ENCODE measurements at regions not wholly inside any gene's neighbourhood (a gene's known extent, or its start where the extent isn't known, plus 50 kb on each side); places are given as distances from the start of the nearest gene placed in this dataset.
A peak's percentile ranks its signal among the peaks of the same experiment; 100 is the strongest.
"Not testable (repeated sequence)": the region's sequence is repeated elsewhere in the genome, so short reads cannot be mapped to it uniquely, and the experiment has no call there.

DNA sequence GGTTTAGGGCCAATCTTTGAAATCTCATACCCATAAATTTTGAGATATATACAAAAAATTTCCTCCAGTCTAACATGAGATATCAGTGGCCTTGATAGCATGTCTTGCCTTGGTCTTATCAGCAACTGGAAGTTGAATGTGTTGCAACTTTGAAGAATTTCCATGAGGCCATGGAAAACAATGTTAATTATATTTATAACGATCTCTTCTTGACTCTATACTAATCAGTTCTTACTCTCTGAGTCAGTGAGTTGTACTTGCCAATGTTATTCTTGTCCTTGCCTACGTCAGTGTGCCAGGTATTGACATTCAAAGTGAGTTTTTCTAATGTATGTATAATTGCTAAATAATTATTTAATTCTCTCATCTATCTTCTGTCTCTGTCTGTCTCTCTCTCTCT is 535.1 kb downstream of the KCNA4 start:
- H3K36me3 ChIP-seq: no peaks in the 10 kb centered on the region
- DNase-seq: no peak

DNA sequence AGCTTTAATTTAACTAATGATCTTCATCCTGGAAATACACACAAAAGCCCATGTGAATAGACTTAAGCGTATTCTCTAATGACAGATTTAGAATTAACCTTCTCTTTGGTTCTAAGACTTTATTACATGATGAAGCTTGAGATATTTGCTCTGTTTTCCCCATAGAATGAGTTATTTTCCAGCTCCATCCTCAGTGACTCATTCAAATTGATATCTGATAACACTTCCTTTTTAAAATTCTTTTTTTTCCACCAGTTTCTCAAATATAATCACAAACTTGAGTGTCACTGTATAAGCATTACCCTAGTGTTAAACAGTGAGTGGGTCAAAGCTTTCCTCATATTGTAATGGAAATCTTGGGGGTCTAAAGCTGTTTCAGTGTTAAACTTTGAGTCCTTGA is 535.8 kb downstream of the KCNA4 start:
- DNase-seq: no peak
- no peaks in the 10 kb centered on the region for H3K9me3 ChIP-seq
- no peaks in the 10 kb centered on the region for H3K36me3 ChIP-seq
- H3K4me3 ChIP-seq: no peak overlapping the region
- no peaks in the 10 kb centered on the region; the same call in 1 of the 2 replicates for H3K27me3 ChIP-seq

More for the DNA sequence above, 535.1 kb downstream of the KCNA4 start:
- Histone ChIP-seq H3K4me3 (no peak overlapping the region), H3K9me3 (no peaks in the 10 kb centered on the region), H3K27me3 (no peaks in the 10 kb centered on the region)

DNA sequence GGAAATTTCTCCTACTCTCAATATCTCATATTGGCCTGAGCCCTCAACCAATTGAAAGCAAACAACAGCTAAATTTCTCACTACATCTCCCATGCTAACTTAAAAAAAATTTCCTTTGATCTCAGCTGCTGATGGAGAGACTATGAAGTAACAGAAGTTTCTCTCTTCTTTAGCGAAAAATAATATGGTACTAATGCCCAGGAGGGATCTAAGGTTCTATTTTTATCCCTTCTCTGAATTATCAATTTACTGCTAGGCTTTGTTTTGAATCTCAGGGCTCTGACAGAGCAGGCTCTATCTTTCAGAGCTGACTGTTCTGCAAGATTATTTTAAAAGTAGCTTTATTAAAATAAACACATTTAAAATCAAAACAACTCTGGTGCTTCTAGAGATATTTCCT is 558.6 kb downstream of the KCNA4 start:
- no peaks in the 10 kb centered on the region for H3K27me3 ChIP-seq
- H3K4me3 ChIP-seq: no peak overlapping the region
- DNase-seq: no peak
- no peaks in the 10 kb centered on the region for H3K36me3 ChIP-seq
- no peaks in the 10 kb centered on the region for H3K9me3 ChIP-seq

DNA sequence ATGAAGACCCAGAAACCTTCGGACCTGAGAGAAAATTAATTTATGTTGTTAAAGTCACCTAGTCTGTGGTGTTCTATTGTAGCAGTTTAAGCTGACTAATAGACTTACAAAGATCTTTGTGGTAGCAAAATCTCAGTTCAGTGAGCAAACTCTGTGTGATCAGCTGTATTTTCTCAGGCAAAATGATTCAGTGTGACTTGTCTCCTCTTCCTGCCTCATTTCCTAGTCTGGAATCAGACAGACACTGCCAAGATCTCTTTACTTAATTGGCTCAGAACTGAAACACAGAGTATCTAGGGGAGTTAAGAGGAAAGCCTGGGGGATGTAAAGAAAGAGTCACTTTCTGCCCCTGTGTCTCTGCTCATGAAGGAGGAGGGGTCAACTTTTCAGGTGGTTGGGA is 564.7 kb downstream of the KCNA4 start:
- Histone ChIP-seq H3K4me3 (no peak overlapping the region), H3K27me3 (no peaks in the 10 kb centered on the region), H3K36me3 (no peaks in the 10 kb centered on the region), H3K9me3 (no peaks in the 10 kb centered on the region)
- peak; percentile 4 for DNase-seq

DNA sequence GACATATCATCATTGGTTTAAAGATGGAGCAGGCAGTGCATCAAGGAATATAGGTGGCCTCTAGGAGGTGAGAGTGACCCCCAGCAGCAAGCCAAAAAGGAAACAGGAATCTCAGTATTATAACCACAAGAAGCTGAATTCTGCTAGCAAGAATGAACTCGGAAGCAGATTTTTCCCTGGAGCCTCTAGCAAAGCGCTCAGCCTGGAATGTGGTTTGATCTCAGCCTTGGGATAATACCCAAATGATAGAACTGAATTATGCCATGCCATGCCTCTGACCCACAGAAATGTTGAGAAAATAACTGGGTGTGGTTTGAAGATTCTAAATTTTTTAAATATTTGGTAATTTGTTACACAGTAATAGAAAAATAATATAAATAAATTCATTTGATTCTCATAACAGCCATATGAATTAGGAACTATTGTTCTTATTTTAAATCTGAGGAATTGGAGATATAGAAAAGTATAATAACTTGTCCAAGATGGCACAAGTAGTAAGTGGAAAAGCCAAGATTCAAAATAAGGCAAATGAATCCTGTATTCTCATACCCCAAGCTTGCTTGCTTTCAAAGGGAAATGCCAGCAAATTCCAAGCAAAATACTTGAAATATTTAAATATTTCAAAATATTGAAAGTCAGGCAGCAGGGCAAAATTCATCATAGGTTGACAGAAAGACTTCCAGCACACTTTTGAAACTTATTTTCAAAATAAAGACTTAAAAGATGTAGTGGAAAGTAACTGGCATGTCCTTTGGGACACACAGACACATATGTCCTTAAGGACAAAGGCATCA is 567.4 kb downstream of the KCNA4 start:
- DNase-seq: no peak
- no peaks in the 10 kb centered on the region for H3K36me3 ChIP-seq
- no peaks in the 10 kb centered on the region for H3K27me3 ChIP-seq
- H3K9me3 ChIP-seq: no peaks in the 10 kb centered on the region
- no peak overlapping the region for H3K4me3 ChIP-seq

DNA sequence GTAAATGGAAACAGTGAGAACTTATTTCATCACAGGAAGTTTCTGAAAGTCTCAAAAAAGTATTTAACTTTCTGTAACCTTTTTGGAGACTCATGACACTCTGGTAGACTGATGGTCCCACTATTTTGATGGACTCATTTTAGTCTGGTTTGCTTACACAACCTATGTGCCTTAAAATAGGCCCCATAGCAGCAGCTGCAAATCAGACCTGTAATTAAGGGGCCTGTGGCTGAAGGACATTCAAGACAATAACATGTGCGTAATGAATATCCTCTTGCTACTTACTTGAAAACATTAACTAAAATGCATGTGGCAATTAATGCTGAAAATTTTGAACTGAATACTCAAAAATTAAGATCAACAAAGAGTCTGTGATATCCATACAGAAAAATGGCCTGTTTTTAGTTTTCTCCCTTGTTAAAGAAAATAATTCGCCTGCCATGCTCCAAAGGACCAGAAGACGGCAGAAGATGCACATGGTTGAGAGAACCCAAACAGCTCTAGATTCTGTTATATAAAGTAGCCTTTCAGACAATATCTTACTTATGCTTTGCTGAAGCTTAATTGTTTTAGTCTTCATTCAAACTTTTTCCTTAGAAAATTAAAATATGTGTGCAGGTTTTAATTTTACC is 568.5 kb downstream of the KCNA4 start:
- no peak overlapping the region for H3K4me3 ChIP-seq
- no peaks in the 10 kb centered on the region for H3K36me3 ChIP-seq
- DNase-seq: peak; percentile 5
- H3K27me3 ChIP-seq: no peaks in the 10 kb centered on the region
- H3K9me3 ChIP-seq: no peaks in the 10 kb centered on the region

DNA sequence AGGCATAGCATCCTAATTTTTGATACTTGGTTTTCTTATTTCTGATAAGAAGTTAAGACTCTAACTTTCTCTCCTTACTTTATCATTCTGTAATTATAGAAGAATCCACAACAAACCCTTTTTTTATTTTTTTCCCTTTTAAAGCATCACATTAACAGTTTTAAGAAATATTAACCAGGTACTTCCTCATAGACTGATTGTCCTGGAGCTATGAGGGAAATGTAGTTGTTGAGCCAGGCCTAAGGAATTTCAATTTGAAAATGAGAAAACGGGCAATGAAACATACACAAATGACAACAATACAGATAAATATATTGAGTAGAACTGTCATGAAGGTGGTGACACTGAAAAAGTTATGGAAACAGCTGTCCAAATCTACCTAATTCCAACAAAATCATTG is 569.0 kb downstream of the KCNA4 start:
- Histone ChIP-seq H3K36me3 (no peaks in the 10 kb centered on the region), H3K4me3 (no peak overlapping the region), H3K27me3 (no peaks in the 10 kb centered on the region), H3K9me3 (no peaks in the 10 kb centered on the region)
- no peak for DNase-seq

DNA sequence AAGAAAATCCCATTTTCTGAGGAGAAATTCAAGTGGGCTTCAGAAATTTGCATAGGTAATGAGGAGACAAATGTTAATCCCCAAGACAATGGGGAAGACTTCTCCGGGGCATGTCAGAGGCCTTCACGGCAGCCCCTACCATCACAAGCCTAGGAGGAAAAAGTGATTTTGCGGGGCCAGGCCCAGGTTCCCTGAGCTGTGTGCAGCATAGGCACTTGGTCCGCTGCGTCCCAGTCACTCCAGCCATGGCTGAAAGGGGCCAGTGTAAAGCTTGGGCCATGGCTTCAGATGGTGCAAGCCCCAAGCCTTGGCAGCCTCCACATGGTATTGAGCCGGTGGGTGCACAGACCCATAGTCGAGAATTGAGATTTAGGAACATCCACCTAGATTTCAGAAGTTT is 570.7 kb downstream of the KCNA4 start:
- no peaks in the 10 kb centered on the region for H3K9me3 ChIP-seq

DNA sequence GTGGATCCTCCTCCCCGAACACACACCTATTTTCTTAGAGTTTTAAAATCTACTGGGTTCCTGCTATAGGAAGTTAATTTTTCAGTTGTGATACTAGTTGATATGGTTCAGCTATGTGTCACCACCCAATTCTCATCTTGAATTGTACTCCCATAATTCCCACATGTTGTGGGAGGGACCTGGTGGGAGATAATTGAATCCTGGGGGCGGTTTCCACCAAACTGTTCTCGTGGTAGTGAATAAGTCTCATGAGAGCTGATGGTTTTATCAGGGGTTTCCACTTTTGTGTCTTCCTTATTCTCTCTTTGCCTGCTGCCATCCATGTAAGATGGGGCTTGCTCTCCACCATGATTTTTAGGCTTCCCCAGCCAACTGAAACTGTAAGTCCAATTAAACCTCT is 571.6 kb downstream of the KCNA4 start:
- not testable (repeated sequence) for DNase-seq, H3K36me3 ChIP-seq, H3K4me3 ChIP-seq, H3K9me3 ChIP-seq, H3K27me3 ChIP-seq

More for the DNA sequence above, 570.7 kb downstream of the KCNA4 start:
- no peaks in the 10 kb centered on the region for H3K27me3 ChIP-seq
- no peak overlapping the region for H3K4me3 ChIP-seq
- no peaks in the 10 kb centered on the region for H3K36me3 ChIP-seq
- no peak for DNase-seq

DNA sequence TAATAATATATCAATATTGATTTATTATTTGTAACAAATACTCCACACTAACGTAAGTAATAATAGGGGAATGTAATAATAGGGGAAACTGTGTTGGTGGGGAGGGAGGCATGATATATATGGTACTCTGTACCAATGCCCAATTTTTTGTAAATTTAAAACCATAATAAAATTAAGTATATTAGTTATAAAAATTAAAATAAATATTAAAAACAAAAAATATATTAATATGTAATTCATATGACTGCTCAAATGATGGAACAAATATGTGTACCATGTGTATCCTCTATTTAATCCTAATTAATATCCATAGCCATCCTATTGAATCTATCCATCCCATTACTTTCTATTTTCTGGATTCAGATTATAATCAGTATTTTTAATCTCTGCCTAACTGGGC is 578.0 kb downstream of the KCNA4 start:
- Histone ChIP-seq H3K4me3 (no peak overlapping the region), H3K36me3 (no peaks in the 10 kb centered on the region), H3K9me3 (no peaks in the 10 kb centered on the region; the same call in 1 of the 2 replicates), H3K27me3 (no peaks in the 10 kb centered on the region; the same call in 1 of the 2 replicates)
- DNase-seq: no peak

DNA sequence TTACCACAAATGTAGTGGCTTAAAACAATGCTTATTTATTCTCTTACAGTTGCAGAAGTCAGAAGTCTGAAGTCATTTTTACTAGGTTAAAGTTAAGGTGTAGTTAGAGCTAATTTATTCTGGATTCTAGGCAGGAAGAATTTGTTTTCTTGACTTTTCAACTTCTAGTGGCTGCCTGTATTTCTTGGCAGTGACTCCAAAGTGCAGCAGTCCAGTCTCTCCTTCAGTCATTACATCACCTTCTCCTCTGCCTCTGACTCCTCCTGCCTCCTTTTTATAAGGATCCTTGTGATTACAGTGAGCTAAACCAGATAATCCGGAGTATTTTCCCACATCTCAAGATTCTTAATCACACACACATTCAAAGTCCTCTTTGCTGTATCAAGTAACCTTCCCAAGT is 581.4 kb downstream of the KCNA4 start:
- H3K36me3 ChIP-seq: no peaks in the 10 kb centered on the region
- H3K9me3 ChIP-seq: no peaks in the 10 kb centered on the region; the same call in 1 of the 2 replicates
- no peaks in the 10 kb centered on the region; the same call in 1 of the 2 replicates for H3K27me3 ChIP-seq
- DNase-seq: peak; percentile 3
- no peak overlapping the region for H3K4me3 ChIP-seq

DNA sequence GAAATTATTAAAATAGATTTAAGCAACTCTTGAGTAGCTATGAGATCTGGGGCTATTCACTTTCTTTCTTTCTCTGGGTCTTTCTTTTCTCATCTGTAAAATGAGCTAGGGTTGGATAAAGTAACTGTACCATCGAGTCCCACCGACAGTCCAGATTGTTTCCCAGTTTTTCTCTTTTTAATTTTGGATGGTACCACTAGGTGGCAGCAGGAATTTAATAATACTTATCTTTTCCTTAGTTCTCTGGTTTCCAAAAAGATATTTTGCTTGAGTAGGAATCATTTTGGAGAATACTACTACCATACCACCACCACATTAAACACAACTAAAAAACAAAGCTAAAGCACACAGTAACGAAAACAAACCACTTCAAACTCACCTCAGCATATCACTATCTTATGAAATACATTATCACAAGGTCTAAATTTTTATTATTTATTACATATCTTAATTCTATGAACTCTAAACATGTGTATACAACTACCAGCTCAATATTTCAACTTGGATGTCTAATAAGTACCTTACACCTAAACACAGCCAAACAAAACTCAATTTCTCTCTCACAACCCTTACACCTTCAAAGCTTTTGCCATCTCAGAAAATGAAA is 584.0 kb downstream of the KCNA4 start:
- DNase-seq: no peak
- Histone ChIP-seq H3K9me3 (no peaks in the 10 kb centered on the region; the same call in 1 of the 2 replicates), H3K36me3 (no peaks in the 10 kb centered on the region), H3K27me3 (no peaks in the 10 kb centered on the region; the same call in 1 of the 2 replicates), H3K4me3 (no peak overlapping the region)

DNA sequence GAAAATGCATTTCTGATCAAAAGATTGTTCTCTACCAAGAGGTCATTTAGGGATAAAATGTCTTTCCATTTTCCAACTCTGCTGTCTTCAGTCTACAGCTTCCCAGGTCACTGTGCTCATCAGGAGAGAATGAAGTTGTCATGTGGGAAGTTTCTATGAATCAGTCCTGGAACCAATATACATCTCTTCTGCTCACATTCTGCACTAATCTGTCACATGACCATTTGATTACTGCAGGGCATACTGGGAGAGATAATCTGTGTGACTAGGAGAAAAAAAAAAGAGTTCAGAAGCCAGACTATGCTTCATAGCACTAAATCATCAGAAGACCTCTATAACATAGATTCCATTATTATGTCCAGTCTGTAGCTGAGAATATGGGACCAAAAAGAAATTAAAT is 611.5 kb downstream of the KCNA4 start:
- H3K9me3 ChIP-seq: no peaks in the 10 kb centered on the region
- no peak for DNase-seq
- no peaks in the 10 kb centered on the region for H3K27me3 ChIP-seq
- H3K36me3 ChIP-seq: no peaks in the 10 kb centered on the region
- H3K4me3 ChIP-seq: no peak overlapping the region

DNA sequence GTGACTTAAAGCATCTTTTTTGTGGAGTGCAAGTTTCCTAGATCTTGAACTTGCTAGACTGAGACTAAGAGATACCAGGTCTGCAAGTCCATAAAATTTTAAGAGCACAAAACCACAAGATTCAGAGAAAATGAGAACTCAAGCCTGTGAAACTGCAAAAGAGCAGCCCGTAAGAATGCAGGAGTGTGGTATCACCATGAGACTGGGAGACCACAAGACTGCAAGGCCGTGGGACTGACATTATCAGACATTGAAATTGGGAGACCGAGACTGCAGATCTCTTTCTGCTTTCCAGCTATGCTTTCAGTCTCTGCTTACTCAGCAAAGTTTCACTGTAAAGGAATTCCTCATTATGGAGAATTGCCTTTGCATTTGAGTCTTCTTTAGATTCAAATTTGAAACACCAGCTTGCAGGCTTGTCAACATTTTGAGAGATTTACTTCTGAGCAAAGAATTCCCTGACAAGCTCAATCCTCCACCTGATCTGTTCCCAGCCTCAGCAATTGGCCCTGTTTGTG is 621.2 kb downstream of the KCNA4 start:
- H3K4me3 ChIP-seq: no peak overlapping the region
- no peak for DNase-seq
- H3K9me3 ChIP-seq: no peaks in the 10 kb centered on the region

DNA sequence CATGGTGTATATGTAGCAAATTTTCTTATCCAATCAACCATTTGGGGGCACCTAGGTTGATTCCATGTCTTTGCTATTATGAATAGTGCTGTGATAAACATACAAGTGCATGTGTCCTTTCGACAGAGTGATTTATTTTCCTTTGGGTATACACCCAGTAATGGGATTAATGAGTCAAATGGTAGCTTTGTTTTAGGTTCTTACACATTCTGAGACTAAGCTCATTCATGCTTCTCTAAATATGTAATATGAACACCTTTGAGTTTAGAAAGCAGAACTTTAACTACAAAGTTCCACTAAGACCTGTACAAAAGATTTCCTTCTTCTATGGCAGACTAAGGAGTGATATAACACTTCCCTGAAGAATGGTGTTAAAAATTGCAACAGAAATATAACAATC is 627.0 kb downstream of the KCNA4 start:
- Histone ChIP-seq H3K9me3 (no peaks in the 10 kb centered on the region; the same call in 1 of the 2 replicates), H3K36me3 (no peaks in the 10 kb centered on the region), H3K27me3 (no peaks in the 10 kb centered on the region), H3K4me3 (no peak overlapping the region)
- no peak for DNase-seq

More for the DNA sequence above, 621.2 kb downstream of the KCNA4 start:
- Histone ChIP-seq H3K36me3 (no peaks in the 10 kb centered on the region), H3K27me3 (no peaks in the 10 kb centered on the region)

DNA sequence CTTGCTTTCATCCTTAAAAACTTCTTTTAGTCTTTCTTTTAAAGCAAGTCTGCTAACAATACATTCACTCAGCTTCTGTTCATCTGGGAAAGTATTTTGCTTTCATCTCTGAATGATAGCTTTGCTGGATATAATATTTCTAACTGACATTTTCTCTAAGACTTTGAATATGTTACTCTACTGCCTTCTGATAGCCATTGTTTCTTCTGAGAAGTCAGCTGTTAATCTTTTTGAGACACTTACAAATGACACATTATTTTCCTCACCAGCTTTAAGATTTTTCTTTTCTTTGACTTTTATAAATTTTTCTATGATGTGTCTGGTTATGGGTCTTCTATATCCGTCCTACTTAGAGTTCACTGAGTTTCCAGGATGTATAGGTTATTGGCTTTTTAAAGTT is 643.1 kb downstream of the KCNA4 start:
- Histone ChIP-seq H3K27me3 (no peaks in the 10 kb centered on the region), H3K36me3 (no peaks in the 10 kb centered on the region), H3K4me3 (no peak overlapping the region), H3K9me3 (peaks cover 21% of the 10 kb centered on the region)
- no peak for DNase-seq

DNA sequence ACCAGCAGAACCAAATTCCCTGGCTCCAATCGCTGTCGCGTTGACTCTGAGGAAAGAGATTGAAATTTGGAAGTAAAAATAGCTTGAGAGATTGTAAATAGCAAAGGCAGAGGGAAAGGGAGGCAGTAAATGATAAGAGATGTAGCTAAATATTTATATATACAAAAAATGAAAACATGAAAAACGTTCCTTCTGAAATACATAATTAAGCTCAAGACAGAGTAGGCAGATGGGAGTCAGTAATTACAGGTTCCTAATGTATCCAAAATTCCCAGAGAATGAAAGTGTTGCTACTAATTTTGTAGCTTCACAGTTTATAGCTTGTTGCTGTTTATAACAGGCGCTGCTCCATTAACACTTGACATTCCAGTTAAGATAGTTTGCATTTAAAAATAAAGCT is 648.7 kb downstream of the KCNA4 start:
- no peak for DNase-seq
- Histone ChIP-seq H3K9me3 (peaks cover 4% of the 10 kb centered on the region; the same call in 1 of the 2 replicates), H3K27me3 (no peaks in the 10 kb centered on the region)

More for the DNA sequence above, 648.7 kb downstream of the KCNA4 start:
- H3K36me3 ChIP-seq: no peaks in the 10 kb centered on the region
- H3K4me3 ChIP-seq: no peak overlapping the region
